H9 (cell line): ENCODE measurements at regions not wholly inside any gene's neighbourhood (a gene's known extent, or its start where the extent isn't known, plus 50 kb on each side); places are given as distances from the start of the nearest gene placed in this dataset.

Experiments used
- DNase-seq: peaks from one replicate; pipeline ENCODE4 v3.0.0-alpha.2; 2017
- H2AFZ ChIP-seq: one replicate; pipeline ENCODE4 v1.6.1; 2013; ENCODE audit warnings: mild to moderate bottlenecking, low read length, control low read depth, moderate library complexity
- H2AK5ac ChIP-seq: 2 replicates; pipeline ENCODE4 v1.6.1; 2013; ENCODE audit warnings: low read length, control low read depth, mixed read lengths; ENCODE audit not compliant: insufficient read length
- H2BK120ac ChIP-seq: one replicate; pipeline ENCODE4 v1.6.1; 2013; ENCODE audit warnings: low read depth, mild to moderate bottlenecking, low read length, control low read depth, inconsistent platforms; ENCODE audit not compliant: poor library complexity, severe bottlenecking
- H2BK12ac ChIP-seq: 2 replicates; pipeline ENCODE4 v1.6.1; 2013; ENCODE audit warnings: low read length, control low read depth, mixed read lengths, low read depth; ENCODE audit not compliant: insufficient read length
- H2BK15ac ChIP-seq: 2 replicates; pipeline ENCODE4 v1.6.1; 2013; ENCODE audit warnings: low read depth, low read length, control low read depth
- H2BK20ac ChIP-seq: one replicate; pipeline ENCODE4 v1.6.1; 2013; ENCODE audit warnings: low read depth, mild to moderate bottlenecking, low read length, control low read depth, inconsistent platforms; ENCODE audit not compliant: poor library complexity, severe bottlenecking
- H2BK5ac ChIP-seq: 2 replicates; pipeline ENCODE4 v1.6.1; 2013; ENCODE audit warnings: low read length, control low read depth, mixed read lengths; ENCODE audit not compliant: insufficient read length
- H3K14ac ChIP-seq: 2 replicates; pipeline ENCODE4 v1.6.1; 2013; ENCODE audit warnings: low read length, control low read depth; ENCODE audit not compliant: insufficient read depth
- H3K18ac ChIP-seq: 2 replicates; pipeline ENCODE4 v1.6.1; 2013; ENCODE audit warnings: low read depth, mild to moderate bottlenecking, mixed read lengths, low read length, control low read depth; ENCODE audit not compliant: insufficient read length
- H3K23ac ChIP-seq: 2 replicates; pipeline ENCODE4 v1.6.1; 2013; ENCODE audit warnings: low read length, control low read depth, mixed read lengths, low read depth; ENCODE audit not compliant: insufficient read length
- H3K23me2 ChIP-seq: 2 replicates; pipeline ENCODE4 v1.6.1; 2013; ENCODE audit warnings: low read depth, mild to moderate bottlenecking, mixed read lengths, low read length, control low read depth; ENCODE audit not compliant: insufficient read length, poor library complexity, severe bottlenecking
- H3K27ac ChIP-seq: 2 replicates; pipeline ENCODE4 v1.5.1; 2013; ENCODE audit warnings: low read length, control low read depth, mixed read lengths, low read depth; ENCODE audit not compliant: insufficient read length
- H3K27me3 ChIP-seq: 2 replicates; pipeline ENCODE4 v1.6.1; 2013; ENCODE audit warnings: low read length, control low read depth, inconsistent platforms; ENCODE audit not compliant: insufficient read depth
- H3K4ac ChIP-seq: 2 replicates; pipeline ENCODE4 v1.6.1; 2013; ENCODE audit warnings: low read depth, mild to moderate bottlenecking, control low read depth, inconsistent platforms, low read length, moderate library complexity
- H3K4me1 ChIP-seq: 2 replicates; pipeline ENCODE4 v1.6.1; 2013; ENCODE audit warnings: low read length, control low read depth, inconsistent platforms; ENCODE audit not compliant: insufficient read depth
- H3K4me2 ChIP-seq: 2 replicates; pipeline ENCODE4 v1.6.1; 2013; ENCODE audit warnings: low read length, control low read depth, mixed read lengths; ENCODE audit not compliant: insufficient read length, insufficient read depth
- H3K56ac ChIP-seq: 2 replicates; pipeline ENCODE4 v1.6.1; 2013; ENCODE audit warnings: low read depth, mild to moderate bottlenecking, mixed read lengths, low read length, control low read depth; ENCODE audit not compliant: insufficient read length
- H3K79me1 ChIP-seq: 2 replicates; pipeline ENCODE4 v1.6.1; 2013; ENCODE audit warnings: low read depth, mild to moderate bottlenecking, moderate library complexity, low read length, control low read depth, inconsistent platforms; ENCODE audit not compliant: insufficient read depth, poor library complexity, severe bottlenecking
- H3K79me2 ChIP-seq: 2 replicates; pipeline ENCODE4 v1.6.1; 2013; ENCODE audit warnings: low read length, control low read depth, inconsistent platforms; ENCODE audit not compliant: insufficient read depth
- H3K9ac ChIP-seq: 2 replicates; pipeline ENCODE4 v1.6.1; 2013; ENCODE audit warnings: low read length, control low read depth, mixed read lengths; ENCODE audit not compliant: insufficient read length; ENCODE audit errors: extremely low read depth
- H3K9me3 ChIP-seq: one replicate; pipeline ENCODE4 v1.6.1; 2013; ENCODE audit warnings: low read depth, low read length, inconsistent platforms; ENCODE audit not compliant: control insufficient read depth
- H3T11ph ChIP-seq: one replicate; pipeline ENCODE4 v1.6.1; 2013; ENCODE audit warnings: mild to moderate bottlenecking, low read length, control low read depth, inconsistent platforms
- H4K20me1 ChIP-seq: one replicate; pipeline ENCODE4 v1.6.1; 2013; ENCODE audit not compliant: control insufficient read depth, insufficient read length, insufficient read depth
- H4K5ac ChIP-seq: 2 replicates; pipeline ENCODE4 v1.6.1; 2013; ENCODE audit warnings: low read depth, mild to moderate bottlenecking, mixed read lengths, low read length, control low read depth; ENCODE audit not compliant: insufficient read length
- H4K8ac ChIP-seq: replicated peaks from 2 replicates; pipeline ENCODE4 v1.6.1; 2013; ENCODE audit warnings: low read length, control low read depth, mixed read lengths, low read depth; ENCODE audit not compliant: insufficient read length
- H4K91ac ChIP-seq: 2 replicates; pipeline ENCODE4 v1.6.1; 2013; ENCODE audit warnings: low read depth, mild to moderate bottlenecking, moderate library complexity, mixed read lengths, low read length, control low read depth; ENCODE audit not compliant: insufficient read length
- H3K27ac Mint-ChIP-seq, 3 experiments: 2 replicates in 2 of 3; 3 replicates in 1 of 3; pipeline ENCODE4 v1.8.0; 2020 to 2021; ENCODE audit warnings: mixed read lengths in 3 of 3, mild to moderate bottlenecking in 1 of 3, moderate library complexity in 1 of 3
- H3K27me3 Mint-ChIP-seq: 2 replicates; pipeline ENCODE4 v1.8.0; 2021; ENCODE audit warnings: low read depth, mild to moderate bottlenecking, moderate library complexity, mixed read lengths
- H3K36me3 Mint-ChIP-seq, 3 experiments: 2 replicates in 2 of 3; 3 replicates in 1 of 3; pipeline ENCODE4 v1.8.0; 2020 to 2021; ENCODE audit warnings: low read depth in 3 of 3, mixed read lengths in 3 of 3; ENCODE audit not compliant: insufficient read depth in 1 of 3
- H3K4me1 Mint-ChIP-seq, 2 experiments: 2 replicates each; pipeline ENCODE4 v1.8.0; 2020; ENCODE audit warnings: mixed read lengths in 2 of 2
- H3K4me3 Mint-ChIP-seq, 2 experiments: 2 replicates in 1 of 2; 3 replicates in 1 of 2; pipeline ENCODE4 v1.8.0; 2020 to 2021; ENCODE audit warnings: mild to moderate bottlenecking in 2 of 2, mixed read lengths in 2 of 2, moderate library complexity in 1 of 2
- H3K9me3 Mint-ChIP-seq, 2 experiments: 2 replicates in 1 of 2; 3 replicates in 1 of 2; pipeline ENCODE4 v1.8.0; 2020; ENCODE audit warnings: mild to moderate bottlenecking in 2 of 2, mixed read lengths in 2 of 2, moderate library complexity in 1 of 2
- CTCF ChIP-seq: fragments of 200-600 bp; sonication (generic); conservative IDR thresholded peaks from 3 replicates; pipeline ENCODE4 v1.8.0; 2021; ENCODE audit warnings: antibody characterized with exemption, mild to moderate bottlenecking
- WGBS: extraction: QIAGEN DNeasy Blood & Tissue Kit; methylation state at CpG from one replicate; pipeline ENCODE4 v1.1.7; 2013; ENCODE audit warnings: missing lambda C conversion rate, low lambda C conversion rate, mixed read lengths; ENCODE audit not compliant: insufficient read length; ENCODE audit errors: extremely low coverage; 5-methylcytosine and 5-hydroxymethylcytosine counted together

GRCh38 chr12:60137513-60137912 lies 541.7 kb downstream of the SLC16A7 start:
- H3K4me2 ChIP-seq, result no peak overlapping the region
- H3K79me1 ChIP-seq, result no peaks in the 10 kb centered on the region
- H3K23ac ChIP-seq, result no peak overlapping the region
- Mint-ChIP-seq H3K27ac (no peak overlapping the region), H3K4me1 (peaks cover 4% of the 10 kb centered on the region in 2 experiments; a peak in 3 of 4 replicates), H3K27me3 (no peaks in the 10 kb centered on the region), H3K9me3 (no peaks in the 10 kb centered on the region), H3K36me3 (no peaks in the 10 kb centered on the region), H3K4me3 (no peak overlapping the region)
- no peak overlapping the region for H3K4ac ChIP-seq
- no peak overlapping the region for H2BK120ac ChIP-seq
- no peak for DNase-seq
- H2AK5ac ChIP-seq, result no peak overlapping the region
- H3K79me2 ChIP-seq, result no peaks in the 10 kb centered on the region
- H3K18ac ChIP-seq, result no peak overlapping the region
- no peak overlapping the region for H2AFZ ChIP-seq
- no peak overlapping the region for H4K8ac ChIP-seq
- no peak overlapping the region for H3K27ac ChIP-seq
- H4K5ac ChIP-seq, result no peak overlapping the region
- H3T11ph ChIP-seq, result no peak overlapping the region
- no peak overlapping the region for H3K14ac ChIP-seq
- no peak overlapping the region for H2BK5ac ChIP-seq
- no peaks in the 10 kb centered on the region for H4K20me1 ChIP-seq
- WGBS, result no CpG with 5 or more reads among the region's 1 CpG
- H3K9ac ChIP-seq, result no peak overlapping the region
- H2BK15ac ChIP-seq, result no peak overlapping the region
- H3K9me3 ChIP-seq, result no peaks in the 10 kb centered on the region
- no peak overlapping the region for H2BK12ac ChIP-seq
- no peak overlapping the region for H3K56ac ChIP-seq
- H3K4me1 ChIP-seq, result no peaks in the 10 kb centered on the region
- no peaks in the 10 kb centered on the region for H3K27me3 ChIP-seq
- H4K91ac ChIP-seq, result no peak overlapping the region
- TF ChIP-seq CTCF, result no peak
- no peaks in the 10 kb centered on the region for H3K23me2 ChIP-seq
- H2BK20ac ChIP-seq, result no peak overlapping the region
